Bronchial epithelial cell (primary cell): ENCODE measurements at regions not wholly inside any gene's neighbourhood (a gene's known extent, or its start where the extent isn't known, plus 50 kb on each side); places are given as distances from the start of the nearest gene placed in this dataset.

Experiments used
- DNase-seq: peaks from one replicate; pipeline ENCODE4 v3.0.0-alpha.2; 2010; ENCODE audit warnings: low read depth
- FAIRE-seq: peaks from 2 replicates; lab custom pipeline; 2011; peaks lifted over from hg19 to GRCh38; lab: Jason Lieb, UNC
- H3K27me3 ChIP-seq: 2 replicates; pipeline ENCODE4 v1.5.1; 2011; ENCODE audit warnings: low read length; ENCODE audit not compliant: control insufficient read depth, insufficient read depth
- H3K36me3 ChIP-seq: 2 replicates; pipeline ENCODE4 v1.5.1; 2011; ENCODE audit warnings: low read length; ENCODE audit not compliant: control insufficient read depth, insufficient read depth
- H3K4me3 ChIP-seq: 2 replicates; pipeline ENCODE4 v1.5.1; 2011; ENCODE audit warnings: mild to moderate bottlenecking, low read depth, low read length, control low read depth
- CTCF ChIP-seq: IDR thresholded peaks from 2 replicates; pipeline ENCODE4 v1.5.1; 2011; ENCODE audit warnings: mild to moderate bottlenecking, moderate library complexity, low read length, control low read depth, inconsistent platforms; ENCODE audit not compliant: insufficient read depth, severe bottlenecking

GRCh38 chr9:30977965-30978364 is 1406.5 kb upstream of the ACO1 start:
- no peak for FAIRE-seq
- Histone ChIP-seq H3K36me3 (no peaks in the 10 kb centered on the region), H3K4me3 (no peak overlapping the region), H3K27me3 (no peaks in the 10 kb centered on the region)
- no peak for TF ChIP-seq CTCF
- no peak for DNase-seq

GRCh38 chr9:30982301-30982700 is 1402.1 kb upstream of the ACO1 start:
- Histone ChIP-seq H3K27me3 (no peaks in the 10 kb centered on the region), H3K4me3 (no peak overlapping the region), H3K36me3 (no peaks in the 10 kb centered on the region)
- no peak for TF ChIP-seq CTCF
- no peak for DNase-seq
- no peak for FAIRE-seq

- FAIRE-seq = no peak
These were observed 1388.3 kb upstream of the ACO1 start for GRCh38 chr9:30995956-30996738.

GRCh38 chr9:30996761-30997160 is 1387.7 kb upstream of the ACO1 start:
- H3K4me3 ChIP-seq = no peak overlapping the region
- no peaks in the 10 kb centered on the region for H3K36me3 ChIP-seq
- DNase-seq (no peak), FAIRE-seq (no peak)
- H3K27me3 ChIP-seq = no peaks in the 10 kb centered on the region
- TF ChIP-seq CTCF = no peak

More at GRCh38 chr9:30995956-30996738, 1388.3 kb upstream of the ACO1 start:
- no peaks in the 10 kb centered on the region for H3K27me3 ChIP-seq
- TF ChIP-seq CTCF = no peak
- no peak overlapping the region for H3K4me3 ChIP-seq
- H3K36me3 ChIP-seq = no peaks in the 10 kb centered on the region
- DNase-seq = no peak

- DNase-seq = no peak
- no peak overlapping the region for H3K4me3 ChIP-seq
- FAIRE-seq = no peak
- no peaks in the 10 kb centered on the region for H3K36me3 ChIP-seq
- H3K27me3 ChIP-seq = no peaks in the 10 kb centered on the region
- no peak for TF ChIP-seq CTCF
These were observed 1387.2 kb upstream of the ACO1 start for GRCh38 chr9:30997291-30997690.
